ENCODE measurements at regions not wholly inside any gene's neighbourhood (a gene's known extent, or its start where the extent isn't known, plus 50 kb on each side); places are given as distances from the start of the nearest gene placed in this dataset.

DNA sequence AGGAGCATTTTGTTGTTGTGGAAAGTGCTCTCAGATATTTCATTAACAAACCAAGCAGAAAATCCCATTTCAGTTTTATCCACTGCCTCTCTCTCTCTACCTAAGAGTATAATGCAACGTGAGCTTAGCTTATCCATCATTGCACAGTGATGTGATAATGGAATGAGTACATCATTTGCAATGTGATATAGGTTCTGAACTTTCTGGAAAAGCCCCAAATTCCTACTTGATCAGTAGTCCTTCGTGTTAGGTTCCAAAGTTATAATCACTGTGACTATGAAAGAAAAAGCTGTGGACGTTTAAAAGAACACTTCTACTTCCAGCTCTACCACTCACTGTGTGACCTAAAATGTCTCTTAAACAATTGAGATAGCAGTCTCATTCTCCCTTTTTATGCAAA, 76.4 kb upstream of the PRMT6 start:
- TF ChIP-seq EZH2phosphoT487 (IDR thresholded peaks at IDR 0.05; ENCODE audit: low read depth, severe bottlenecking, unreplicated experiment): no peak
- TF ChIP-seq, protein P1, sequence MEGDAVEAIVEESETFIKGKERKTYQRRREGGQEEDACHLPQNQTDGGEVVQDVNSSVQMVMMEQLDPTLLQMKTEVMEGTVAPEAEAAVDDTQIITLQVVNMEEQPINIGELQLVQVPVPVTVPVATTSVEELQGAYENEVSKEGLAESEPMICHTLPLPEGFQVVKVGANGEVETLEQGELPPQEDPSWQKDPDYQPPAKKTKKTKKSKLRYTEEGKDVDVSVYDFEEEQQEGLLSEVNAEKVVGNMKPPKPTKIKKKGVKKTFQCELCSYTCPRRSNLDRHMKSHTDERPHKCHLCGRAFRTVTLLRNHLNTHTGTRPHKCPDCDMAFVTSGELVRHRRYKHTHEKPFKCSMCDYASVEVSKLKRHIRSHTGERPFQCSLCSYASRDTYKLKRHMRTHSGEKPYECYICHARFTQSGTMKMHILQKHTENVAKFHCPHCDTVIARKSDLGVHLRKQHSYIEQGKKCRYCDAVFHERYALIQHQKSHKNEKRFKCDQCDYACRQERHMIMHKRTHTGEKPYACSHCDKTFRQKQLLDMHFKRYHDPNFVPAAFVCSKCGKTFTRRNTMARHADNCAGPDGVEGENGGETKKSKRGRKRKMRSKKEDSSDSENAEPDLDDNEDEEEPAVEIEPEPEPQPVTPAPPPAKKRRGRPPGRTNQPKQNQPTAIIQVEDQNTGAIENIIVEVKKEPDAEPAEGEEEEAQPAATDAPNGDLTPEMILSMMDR (IDR thresholded peaks at IDR 0.05; ENCODE audit: poor library complexity): no peak
- TF ChIP-seq EZH2 (IDR thresholded peaks at IDR 0.05; ENCODE audit: borderline replicate concordance): no peak
